ENCODE measurements at regions not wholly inside any gene's neighbourhood (a gene's known extent, or its start where the extent isn't known, plus 50 kb on each side); places are given as distances from the start of the nearest gene placed in this dataset.

GRCh38 chr13:58165617-58166016, 534.1 kb downstream of the PCDH17 start:
- peaks cover 20% of the 10 kb centered on the region for H3K4me1 ChIP-seq (ENCODE audit: insufficient read depth, low read length)
- no peaks in the 10 kb centered on the region for H3K27me3 ChIP-seq (ENCODE audit: insufficient read depth, low read length)
- no peak overlapping the region for H3K4me3 ChIP-seq (ENCODE audit: low read length)
- H3K36me3 ChIP-seq (ENCODE audit: insufficient read depth, low read length), result no peaks in the 10 kb centered on the region
- H2AFZ ChIP-seq (ENCODE audit: low read depth, low read length), result no peak overlapping the region
- H3K9me3 ChIP-seq (ENCODE audit: low read length), result no peaks in the 10 kb centered on the region

- H3K4me3 ChIP-seq (ENCODE audit: low read length), result no peak overlapping the region
- no peaks in the 10 kb centered on the region for H3K27me3 ChIP-seq (ENCODE audit: insufficient read depth, low read length)
- H3K36me3 ChIP-seq (ENCODE audit: insufficient read depth, low read length), result no peaks in the 10 kb centered on the region
- peaks cover 2% of the 10 kb centered on the region for H3K9me3 ChIP-seq (ENCODE audit: low read length)
- H2AFZ ChIP-seq (ENCODE audit: low read depth, low read length), result no peak overlapping the region
- no peaks in the 10 kb centered on the region for H3K4me1 ChIP-seq (ENCODE audit: insufficient read depth, low read length)
These were observed 549.6 kb downstream of the PCDH17 start for GRCh38 chr13:58181111-58181510.

GRCh38 chr13:58187881-58188280, 556.3 kb downstream of the PCDH17 start:
- Histone ChIP-seq H3K4me1 (ENCODE audit: insufficient read depth, low read length) (no peaks in the 10 kb centered on the region), H3K27me3 (ENCODE audit: insufficient read depth, low read length) (no peaks in the 10 kb centered on the region), H3K4me3 (ENCODE audit: low read length) (no peak overlapping the region), H3K36me3 (ENCODE audit: insufficient read depth, low read length) (no peaks in the 10 kb centered on the region), H3K9me3 (ENCODE audit: low read length) (no peaks in the 10 kb centered on the region), H2AFZ (ENCODE audit: low read depth, low read length) (no peak overlapping the region)

GRCh38 chr13:58190577-58190976, 559.0 kb downstream of the PCDH17 start:
- Histone ChIP-seq H2AFZ (ENCODE audit: low read depth, low read length) (no peak overlapping the region), H3K27me3 (ENCODE audit: insufficient read depth, low read length) (no peaks in the 10 kb centered on the region), H3K4me1 (ENCODE audit: insufficient read depth, low read length) (no peaks in the 10 kb centered on the region), H3K9me3 (ENCODE audit: low read length) (no peaks in the 10 kb centered on the region), H3K36me3 (ENCODE audit: insufficient read depth, low read length) (no peaks in the 10 kb centered on the region), H3K4me3 (ENCODE audit: low read length) (no peak overlapping the region)

GRCh38 chr13:58191754-58192153, 560.2 kb downstream of the PCDH17 start:
- H3K9me3 ChIP-seq (ENCODE audit: low read length), result no peaks in the 10 kb centered on the region
- no peak overlapping the region for H3K4me3 ChIP-seq (ENCODE audit: low read length)
- no peak overlapping the region for H2AFZ ChIP-seq (ENCODE audit: low read depth, low read length)
- no peaks in the 10 kb centered on the region for H3K27me3 ChIP-seq (ENCODE audit: insufficient read depth, low read length)
- no peaks in the 10 kb centered on the region for H3K36me3 ChIP-seq (ENCODE audit: insufficient read depth, low read length)
- H3K4me1 ChIP-seq (ENCODE audit: insufficient read depth, low read length), result no peaks in the 10 kb centered on the region

- no peaks in the 10 kb centered on the region for H3K27me3 ChIP-seq (ENCODE audit: insufficient read depth, low read length)
These were observed 570.6 kb downstream of the PCDH17 start for GRCh38 chr13:58202099-58202498.

GRCh38 chr13:58207501-58207900, 576.0 kb downstream of the PCDH17 start:
- H3K27me3 ChIP-seq (ENCODE audit: insufficient read depth, low read length), result no peaks in the 10 kb centered on the region
- no peak overlapping the region for H2AFZ ChIP-seq (ENCODE audit: low read depth, low read length)
- no peak overlapping the region for H3K4me3 ChIP-seq (ENCODE audit: low read length)
- no peaks in the 10 kb centered on the region for H3K36me3 ChIP-seq (ENCODE audit: insufficient read depth, low read length)
- no peaks in the 10 kb centered on the region for H3K9me3 ChIP-seq (ENCODE audit: low read length)
- H3K4me1 ChIP-seq (ENCODE audit: insufficient read depth, low read length), result no peaks in the 10 kb centered on the region

More at GRCh38 chr13:58202099-58202498, 570.6 kb downstream of the PCDH17 start:
- Histone ChIP-seq H3K9me3 (ENCODE audit: low read length) (no peaks in the 10 kb centered on the region), H3K36me3 (ENCODE audit: insufficient read depth, low read length) (no peaks in the 10 kb centered on the region), H2AFZ (ENCODE audit: low read depth, low read length) (no peak overlapping the region), H3K4me1 (ENCODE audit: insufficient read depth, low read length) (no peaks in the 10 kb centered on the region), H3K4me3 (ENCODE audit: low read length) (no peak overlapping the region)

GRCh38 chr13:58235454-58235853, 603.9 kb downstream of the PCDH17 start:
- H2AFZ ChIP-seq (ENCODE audit: low read depth, low read length), result no peak overlapping the region
- H3K9me3 ChIP-seq (ENCODE audit: low read length), result peaks cover 3% of the 10 kb centered on the region
- no peak overlapping the region for H3K4me3 ChIP-seq (ENCODE audit: low read length)
- no peaks in the 10 kb centered on the region for H3K4me1 ChIP-seq (ENCODE audit: insufficient read depth, low read length)
- H3K27me3 ChIP-seq (ENCODE audit: insufficient read depth, low read length), result no peaks in the 10 kb centered on the region
- H3K36me3 ChIP-seq (ENCODE audit: insufficient read depth, low read length), result no peaks in the 10 kb centered on the region

GRCh38 chr13:58238972-58239773, 607.6 kb downstream of the PCDH17 start:
- Histone ChIP-seq H3K27me3 (ENCODE audit: insufficient read depth, low read length) (no peaks in the 10 kb centered on the region), H3K4me1 (ENCODE audit: insufficient read depth, low read length) (no peaks in the 10 kb centered on the region), H3K36me3 (ENCODE audit: insufficient read depth, low read length) (no peaks in the 10 kb centered on the region), H3K4me3 (ENCODE audit: low read length) (no peak overlapping the region), H2AFZ (ENCODE audit: low read depth, low read length) (peak overlapping the region; percentile 13), H3K9me3 (ENCODE audit: low read length) (peaks cover 3% of the 10 kb centered on the region)

- no peak overlapping the region for H3K4me3 ChIP-seq (ENCODE audit: low read length)
- H3K36me3 ChIP-seq (ENCODE audit: insufficient read depth, low read length), result no peaks in the 10 kb centered on the region
- peaks cover 3% of the 10 kb centered on the region for H3K9me3 ChIP-seq (ENCODE audit: low read length)
- H2AFZ ChIP-seq (ENCODE audit: low read depth, low read length), result no peak overlapping the region
- H3K27me3 ChIP-seq (ENCODE audit: insufficient read depth, low read length), result no peaks in the 10 kb centered on the region
- no peaks in the 10 kb centered on the region for H3K4me1 ChIP-seq (ENCODE audit: insufficient read depth, low read length)
These were observed 608.3 kb downstream of the PCDH17 start for GRCh38 chr13:58239774-58240268.

GRCh38 chr13:58247080-58247479, 615.5 kb downstream of the PCDH17 start:
- Histone ChIP-seq H3K4me1 (ENCODE audit: insufficient read depth, low read length) (no peaks in the 10 kb centered on the region), H3K4me3 (ENCODE audit: low read length) (no peak overlapping the region), H2AFZ (ENCODE audit: low read depth, low read length) (no peak overlapping the region), H3K9me3 (ENCODE audit: low read length) (no peaks in the 10 kb centered on the region), H3K36me3 (ENCODE audit: insufficient read depth, low read length) (no peaks in the 10 kb centered on the region), H3K27me3 (ENCODE audit: insufficient read depth, low read length) (no peaks in the 10 kb centered on the region)

GRCh38 chr13:58254943-58255342, 623.4 kb downstream of the PCDH17 start:
- Histone ChIP-seq H3K27me3 (ENCODE audit: insufficient read depth, low read length) (no peaks in the 10 kb centered on the region), H3K9me3 (ENCODE audit: low read length) (no peaks in the 10 kb centered on the region), H3K36me3 (ENCODE audit: insufficient read depth, low read length) (no peaks in the 10 kb centered on the region), H3K4me1 (ENCODE audit: insufficient read depth, low read length) (peaks cover 30% of the 10 kb centered on the region), H2AFZ (ENCODE audit: low read depth, low read length) (no peak overlapping the region), H3K4me3 (ENCODE audit: low read length) (no peak overlapping the region)

- Histone ChIP-seq H3K36me3 (ENCODE audit: insufficient read depth, low read length) (no peaks in the 10 kb centered on the region), H3K4me1 (ENCODE audit: insufficient read depth, low read length) (no peaks in the 10 kb centered on the region), H3K27me3 (ENCODE audit: insufficient read depth, low read length) (no peaks in the 10 kb centered on the region), H2AFZ (ENCODE audit: low read depth, low read length) (no peak overlapping the region), H3K4me3 (ENCODE audit: low read length) (no peak overlapping the region), H3K9me3 (ENCODE audit: low read length) (no peaks in the 10 kb centered on the region)
These were observed 634.7 kb downstream of the PCDH17 start for GRCh38 chr13:58266271-58266670.
